OCI-LY1 (cell line): ENCODE measurements at regions not wholly inside any gene's neighbourhood (a gene's known extent, or its start where the extent isn't known, plus 50 kb on each side); places are given as distances from the start of the nearest gene placed in this dataset.

Experiments used
- H2AFZ ChIP-seq: fragments of 200-600 bp; sonication (generic), shearing (Covaris generic); 2 replicates; pipeline ENCODE4 v1.6.0; 2014; ENCODE audit warnings: antibody characterized with exemption, mild to moderate bottlenecking, low read length
- H3F3A ChIP-seq: fragments of 200-600 bp; sonication (generic), shearing (Covaris generic); 2 replicates; pipeline ENCODE4 v1.6.0; 2014; ENCODE audit warnings: mild to moderate bottlenecking, antibody characterized with exemption, low read length, moderate library complexity; ENCODE audit not compliant: insufficient read depth
- H3K27ac ChIP-seq: fragments of 200-600 bp; sonication (generic); 2 replicates; pipeline ENCODE4 v1.5.1; 2014; ENCODE audit warnings: low read length, mixed run types, mild to moderate bottlenecking, low read depth; ENCODE audit not compliant: poor library complexity, severe bottlenecking
- H3K27me3 ChIP-seq: fragments of 200-600 bp; sonication (generic); 2 replicates; pipeline ENCODE4 v1.6.0; 2014; ENCODE audit warnings: antibody characterized with exemption, mild to moderate bottlenecking, low read length, moderate library complexity; ENCODE audit not compliant: insufficient read depth
- H3K36me3 ChIP-seq: fragments of 200-600 bp; sonication (generic); 2 replicates; pipeline ENCODE4 v1.6.1; 2014; ENCODE audit warnings: mild to moderate bottlenecking, antibody characterized with exemption, low read length, moderate library complexity, mixed read lengths; ENCODE audit not compliant: insufficient read depth
- H3K4me1 ChIP-seq: fragments of 200-600 bp; sonication (generic); 2 replicates; pipeline ENCODE4 v1.5.1; 2014; ENCODE audit warnings: mild to moderate bottlenecking, low read length, moderate library complexity; ENCODE audit not compliant: insufficient read depth, severe bottlenecking
- H3K4me2 ChIP-seq: fragments of 200-600 bp; sonication (generic), shearing (Covaris generic); 2 replicates; pipeline ENCODE4 v1.6.1; 2014; ENCODE audit warnings: low read length
- H3K4me3 ChIP-seq: fragments of 200-600 bp; sonication (generic); 2 replicates; pipeline ENCODE4 v1.5.1; 2014; ENCODE audit warnings: low read length, low read depth, mild to moderate bottlenecking, mixed read lengths; ENCODE audit not compliant: poor library complexity, severe bottlenecking
- H3K79me2 ChIP-seq: fragments of 200-600 bp; shearing (Covaris generic); 2 replicates; pipeline ENCODE4 v1.6.1; 2016; ENCODE audit warnings: mixed run types, low read length, mixed read lengths; ENCODE audit not compliant: insufficient read depth
- H3K9ac ChIP-seq: fragments of 200-600 bp; sonication (generic), shearing (Covaris generic); 2 replicates; pipeline ENCODE4 v1.6.1; 2014; ENCODE audit warnings: mild to moderate bottlenecking, low read length, mixed read lengths
- H3K9me2 ChIP-seq: fragments of 200-600 bp; sonication (generic), shearing (Covaris generic); 2 replicates; pipeline ENCODE4 v1.6.1; 2014; ENCODE audit warnings: low read depth, mild to moderate bottlenecking, low read length, mixed read lengths
- H3K9me3 ChIP-seq: fragments of 200-600 bp; shearing (Covaris generic); 2 replicates; pipeline ENCODE4 v1.6.1; 2014; ENCODE audit warnings: low read length, mixed read lengths
- H4K20me1 ChIP-seq: fragments of 200-600 bp; sonication (generic), shearing (Covaris generic); 2 replicates; pipeline ENCODE4 v1.6.0; 2016; ENCODE audit warnings: mild to moderate bottlenecking, low read length; ENCODE audit not compliant: insufficient read depth
- CTCF ChIP-seq: fragments of 200-600 bp; sonication (generic), shearing (Covaris generic); IDR thresholded peaks from 2 replicates; pipeline ENCODE4 v1.5.1; 2017; ENCODE audit warnings: mild to moderate bottlenecking, antibody characterized with exemption, low read length, moderate library complexity, mixed read lengths
- EZH2 ChIP-seq: fragments of 200-600 bp; sonication (generic), shearing (Covaris generic); IDR thresholded peaks from 2 replicates; pipeline ENCODE4 v1.8.0; 2017; ENCODE audit warnings: borderline replicate concordance, mixed run types, mild to moderate bottlenecking, antibody characterized with exemption, low read length, moderate library complexity, mixed read lengths

GRCh38 chr4:15186149-15186548, 183.9 kb downstream of the CPEB2 start:
- H2AFZ ChIP-seq: no peak overlapping the region
- no peaks in the 10 kb centered on the region for H4K20me1 ChIP-seq
- no peak overlapping the region for H3K4me2 ChIP-seq
- no peak for TF ChIP-seq EZH2
- no peak for TF ChIP-seq CTCF
- H3K4me3 ChIP-seq: no peak overlapping the region
- H3K27ac ChIP-seq: no peak overlapping the region
- no peaks in the 10 kb centered on the region for H3K79me2 ChIP-seq
- H3K36me3 ChIP-seq: no peaks in the 10 kb centered on the region
- H3K9ac ChIP-seq: no peak overlapping the region
- no peaks in the 10 kb centered on the region for H3K27me3 ChIP-seq
- H3K9me2 ChIP-seq: no peaks in the 10 kb centered on the region
- no peaks in the 10 kb centered on the region for H3K9me3 ChIP-seq
- no peaks in the 10 kb centered on the region for H3K4me1 ChIP-seq
- no peaks in the 10 kb centered on the region for H3F3A ChIP-seq

GRCh38 chr4:15186806-15187205, 184.5 kb downstream of the CPEB2 start:
- no peaks in the 10 kb centered on the region for H3K9me2 ChIP-seq
- H3K27me3 ChIP-seq: no peaks in the 10 kb centered on the region
- no peaks in the 10 kb centered on the region for H3K9me3 ChIP-seq
- no peaks in the 10 kb centered on the region for H3K36me3 ChIP-seq
- H3K4me2 ChIP-seq: no peak overlapping the region
- H2AFZ ChIP-seq: no peak overlapping the region
- no peaks in the 10 kb centered on the region for H4K20me1 ChIP-seq
- no peak overlapping the region for H3K27ac ChIP-seq
- H3F3A ChIP-seq: no peaks in the 10 kb centered on the region
- H3K4me3 ChIP-seq: no peak overlapping the region
- H3K4me1 ChIP-seq: no peaks in the 10 kb centered on the region
- TF ChIP-seq EZH2: no peak
- TF ChIP-seq CTCF: no peak
- no peaks in the 10 kb centered on the region for H3K79me2 ChIP-seq
- H3K9ac ChIP-seq: no peak overlapping the region

- H3K9me2 ChIP-seq: no peaks in the 10 kb centered on the region
- no peaks in the 10 kb centered on the region for H3K36me3 ChIP-seq
- no peak for TF ChIP-seq EZH2
- TF ChIP-seq CTCF: no peak
- no peaks in the 10 kb centered on the region for H4K20me1 ChIP-seq
- H3K27me3 ChIP-seq: no peaks in the 10 kb centered on the region
- no peak overlapping the region for H3K4me3 ChIP-seq
- H3K4me1 ChIP-seq: no peaks in the 10 kb centered on the region
- no peak overlapping the region for H3K9ac ChIP-seq
- H3K27ac ChIP-seq: no peak overlapping the region
- no peak overlapping the region for H2AFZ ChIP-seq
- no peaks in the 10 kb centered on the region for H3F3A ChIP-seq
- H3K4me2 ChIP-seq: no peak overlapping the region
- H3K79me2 ChIP-seq: no peaks in the 10 kb centered on the region
- H3K9me3 ChIP-seq: no peaks in the 10 kb centered on the region
Observed at GRCh38 chr4:15188605-15189539, 186.6 kb downstream of the CPEB2 start.
